ENCODE measurements at regions not wholly inside any gene's neighbourhood (a gene's known extent, or its start where the extent isn't known, plus 50 kb on each side); places are given as distances from the start of the nearest gene placed in this dataset.

- peak; percentile 28 to 44 for DNase-seq (ENCODE audit: low read depth in 2 of 2)
- no peak overlapping the region for H3K4me3 ChIP-seq (replicated peaks in 1 of 2; ENCODE audit: low read depth in 2 of 2, low read length in 2 of 2)
- TF ChIP-seq CTCF (IDR thresholded peaks at IDR 0.05; ENCODE audit: low read depth, low read length): no peak
These were observed 492.9 kb upstream of the TBX3 start for GRCh38 chr12:115176741-115177400.

GRCh38 chr12:115174920-115175319, 490.9 kb upstream of the TBX3 start:
- DNase-seq (ENCODE audit: low read depth in 2 of 2): peak in 1 of 2 donors; percentile 13
- no peak overlapping the region for H3K4me3 ChIP-seq (replicated peaks in 1 of 2; ENCODE audit: low read depth in 2 of 2, low read length in 2 of 2)

GRCh38 chr12:115172521-115172920, 488.5 kb upstream of the TBX3 start:
- H3K4me3 ChIP-seq (replicated peaks in 1 of 2; ENCODE audit: low read depth in 2 of 2, low read length in 2 of 2): no peak overlapping the region
- no peak for TF ChIP-seq CTCF (IDR thresholded peaks at IDR 0.05; ENCODE audit: low read depth, low read length)
- peak in 1 of 2 donors; percentile 8 for DNase-seq (ENCODE audit: low read depth in 2 of 2)

More at GRCh38 chr12:115174920-115175319, 490.9 kb upstream of the TBX3 start:
- no peak for TF ChIP-seq CTCF (IDR thresholded peaks at IDR 0.05; ENCODE audit: low read depth, low read length)

GRCh38 chr12:115169981-115170380, 486.0 kb upstream of the TBX3 start:
- no peak for TF ChIP-seq CTCF (IDR thresholded peaks at IDR 0.05; ENCODE audit: low read depth, low read length)
- DNase-seq (ENCODE audit: low read depth in 2 of 2): no peak
- H3K4me3 ChIP-seq (replicated peaks in 1 of 2; ENCODE audit: low read depth in 2 of 2, low read length in 2 of 2): no peak overlapping the region

GRCh38 chr12:115166698-115167315, 482.8 kb upstream of the TBX3 start:
- no peak overlapping the region for H3K4me3 ChIP-seq (replicated peaks in 1 of 2; ENCODE audit: low read depth in 2 of 2, low read length in 2 of 2)
- TF ChIP-seq CTCF (IDR thresholded peaks at IDR 0.05; ENCODE audit: low read depth, low read length): peak; percentile 15
- peak; percentile 59 to 73 for DNase-seq (ENCODE audit: low read depth in 2 of 2)

- no peak for DNase-seq (ENCODE audit: low read depth in 2 of 2)
- no peak for TF ChIP-seq CTCF (IDR thresholded peaks at IDR 0.05; ENCODE audit: low read depth, low read length)
- no peak overlapping the region for H3K4me3 ChIP-seq (replicated peaks in 1 of 2; ENCODE audit: low read depth in 2 of 2, low read length in 2 of 2)
These were observed 479.7 kb upstream of the TBX3 start for GRCh38 chr12:115163710-115164109.
